HEK293 (cell line): ENCODE measurements at regions not wholly inside any gene's neighbourhood (a gene's known extent, or its start where the extent isn't known, plus 50 kb on each side); places are given as distances from the start of the nearest gene placed in this dataset.

ENCODE experiments used
- CTCF ChIA-PET: fragments of 350-600 bp; formaldehyde crosslinking; extraction: SDS; loops from one replicate; lab custom pipeline; 2021; ENCODE audit warnings: antibody characterized with exemption; lab: Yijun Ruan, JAX
- POLR2A ChIA-PET: fragments of 300-600 bp; formaldehyde crosslinking; extraction: SDS; loops from one replicate; lab custom pipeline; 2020; ENCODE audit warnings: antibody characterized with exemption, inconsistent platforms; lab: Yijun Ruan, JAX
- H3K27ac ChIP-seq: fragments of 200-500 bp; sonication (Bioruptor generic); 2 replicates; pipeline ENCODE4 v1.5.1; 2014; ENCODE audit warnings: low read depth, low read length, control low read depth, inconsistent platforms; ENCODE audit errors: extremely low read depth
- H3K36me3 ChIP-seq, 2 experiments: fragments of 200-500 bp in 1 of 2; sonication (Bioruptor generic) in 1 of 2; 1 replicate in 1 of 2; 2 replicates in 1 of 2; pipeline ENCODE4 v1.5.1; 2014 to 2017; ENCODE audit warnings: inconsistent platforms in 2 of 2, low read length in 2 of 2; ENCODE audit not compliant: control insufficient read depth in 2 of 2, insufficient read depth in 1 of 2
- H3K4me1 ChIP-seq: fragments of 200-500 bp; sonication (Bioruptor generic); 2 replicates; pipeline ENCODE4 v1.5.1; 2014; ENCODE audit warnings: mild to moderate bottlenecking, low read length, inconsistent platforms; ENCODE audit not compliant: control insufficient read depth, insufficient read depth
- H3K4me3 ChIP-seq: 2 replicates; pipeline ENCODE4 v1.5.1; 2011; ENCODE audit warnings: low read depth, mild to moderate bottlenecking, control low read depth, low read length, moderate library complexity
- H3K9me3 ChIP-seq: fragments of 200-500 bp; sonication (Bioruptor generic); 2 replicates; pipeline ENCODE4 v1.5.1; 2014; ENCODE audit warnings: low read depth, low read length, inconsistent platforms; ENCODE audit not compliant: control insufficient read depth, insufficient read depth
- EGR2 ChIP-seq: fragments of 450-650 bp; formaldehyde crosslinking; IDR thresholded peaks from 2 replicates; pipeline ENCODE4 v1.5.1; 2016; ENCODE audit warnings: low read depth, missing biosample characterization, missing genetic modification characterization
- GLIS2 ChIP-seq: fragments of 450-650 bp; formaldehyde crosslinking; IDR thresholded peaks from 2 replicates; pipeline ENCODE4 v1.5.1; 2016; ENCODE audit warnings: missing biosample characterization, missing genetic modification characterization
- KLF7 ChIP-seq: fragments of 450-650 bp; formaldehyde crosslinking; IDR thresholded peaks from 2 replicates; pipeline ENCODE4 v1.5.1; 2016; ENCODE audit warnings: missing biosample characterization, missing genetic modification characterization, borderline replicate concordance
- MYNN ChIP-seq: fragments of 450-650 bp; formaldehyde crosslinking; IDR thresholded peaks from 2 replicates; pipeline ENCODE4 v1.5.1; 2016; ENCODE audit warnings: missing biosample characterization, missing genetic modification characterization, borderline replicate concordance
- OVOL3 ChIP-seq: fragments of 450-650 bp; formaldehyde crosslinking; IDR thresholded peaks from 2 replicates; pipeline ENCODE4 v1.5.1; 2016; ENCODE audit warnings: missing biosample characterization, missing genetic modification characterization
- PRDM1 ChIP-seq: fragments of 450-650 bp; formaldehyde crosslinking; IDR thresholded peaks from 2 replicates; pipeline ENCODE4; 2016; ENCODE audit warnings: missing biosample characterization, missing genetic modification characterization
- RBAK ChIP-seq: fragments of 450-650 bp; formaldehyde crosslinking; IDR thresholded peaks from 2 replicates; pipeline ENCODE4 v1.5.1; 2016; ENCODE audit warnings: missing biosample characterization, missing genetic modification characterization
- SCRT2 ChIP-seq: fragments of 450-650 bp; formaldehyde crosslinking; IDR thresholded peaks from 2 replicates; pipeline ENCODE4 v1.5.1; 2016; ENCODE audit warnings: missing biosample characterization, missing genetic modification characterization
- SP7 ChIP-seq: fragments of 450-650 bp; formaldehyde crosslinking; IDR thresholded peaks from 2 replicates; pipeline ENCODE4 v1.5.1; 2016; ENCODE audit warnings: missing biosample characterization, missing genetic modification characterization
- WT1 ChIP-seq: fragments of 450-650 bp; formaldehyde crosslinking; IDR thresholded peaks from 2 replicates; pipeline ENCODE4 v1.5.1; 2016; ENCODE audit warnings: missing biosample characterization, missing genetic modification characterization
- ZNF138 ChIP-seq: fragments of 450-650 bp; formaldehyde crosslinking; IDR thresholded peaks from 2 replicates; pipeline ENCODE4 v1.5.1; 2016; ENCODE audit warnings: missing biosample characterization, missing genetic modification characterization, borderline replicate concordance
- ZNF19 ChIP-seq: fragments of 450-650 bp; formaldehyde crosslinking; IDR thresholded peaks from 2 replicates; pipeline ENCODE4; 2016; ENCODE audit warnings: missing biosample characterization, missing genetic modification characterization, low read depth
- ZNF221 ChIP-seq: fragments of 450-650 bp; formaldehyde crosslinking; IDR thresholded peaks from 2 replicates; pipeline ENCODE4 v1.5.1; 2017; ENCODE audit warnings: missing biosample characterization, missing genetic modification characterization, borderline replicate concordance
- ZNF311 ChIP-seq: fragments of 450-650 bp; formaldehyde crosslinking; IDR thresholded peaks from 2 replicates; pipeline ENCODE4 v1.5.1; 2017; ENCODE audit warnings: missing biosample characterization, missing genetic modification characterization, borderline replicate concordance
- ZNF324 ChIP-seq: fragments of 450-650 bp; formaldehyde crosslinking; IDR thresholded peaks from 2 replicates; pipeline ENCODE4 v1.5.1; 2016; ENCODE audit warnings: missing biosample characterization, missing genetic modification characterization
- ZNF37A ChIP-seq: fragments of 450-650 bp; IDR thresholded peaks from 2 replicates; pipeline ENCODE4 v1.5.1; 2018; ENCODE audit warnings: missing biosample characterization, missing genetic modification characterization
- ZNF426 ChIP-seq: fragments of 450-650 bp; formaldehyde crosslinking; IDR thresholded peaks from 2 replicates; pipeline ENCODE4 v1.5.1; 2017; ENCODE audit warnings: missing biosample characterization, missing genetic modification characterization, mild to moderate bottlenecking, inconsistent platforms, moderate library complexity
- ZNF501 ChIP-seq: fragments of 450-650 bp; formaldehyde crosslinking; IDR thresholded peaks from 2 replicates; pipeline ENCODE4 v1.5.1; 2016; ENCODE audit warnings: missing biosample characterization, missing genetic modification characterization
- ZNF544 ChIP-seq: fragments of 450-650 bp; formaldehyde crosslinking; IDR thresholded peaks from 2 replicates; pipeline ENCODE4 v1.5.0; 2017; ENCODE audit warnings: missing biosample characterization, missing genetic modification characterization
- ZNF548 ChIP-seq: fragments of 450-650 bp; formaldehyde crosslinking; IDR thresholded peaks from 2 replicates; pipeline ENCODE4 v1.5.1; 2016; ENCODE audit warnings: missing biosample characterization, missing genetic modification characterization
- ZNF549 ChIP-seq: fragments of 450-650 bp; IDR thresholded peaks from 2 replicates; pipeline ENCODE4 v1.5.1; 2018; ENCODE audit warnings: missing biosample characterization, missing genetic modification characterization, mild to moderate bottlenecking, inconsistent platforms, moderate library complexity
- ZNF623 ChIP-seq: fragments of 450-650 bp; formaldehyde crosslinking; IDR thresholded peaks from 2 replicates; pipeline ENCODE4 v1.5.1; 2016; ENCODE audit warnings: missing biosample characterization, missing genetic modification characterization
- ZNF658 ChIP-seq: fragments of 450-650 bp; formaldehyde crosslinking; IDR thresholded peaks from 2 replicates; pipeline ENCODE4; 2016; ENCODE audit warnings: missing biosample characterization, missing genetic modification characterization
- ZNF664 ChIP-seq: fragments of 450-650 bp; formaldehyde crosslinking; IDR thresholded peaks from 2 replicates; pipeline ENCODE4 v1.5.1; 2016; ENCODE audit warnings: missing biosample characterization, missing genetic modification characterization
- ZNF776 ChIP-seq: fragments of 450-650 bp; formaldehyde crosslinking; IDR thresholded peaks from 2 replicates; pipeline ENCODE4 v1.5.0; 2017; ENCODE audit warnings: missing biosample characterization, missing genetic modification characterization, borderline replicate concordance
- ZNF830 ChIP-seq: fragments of 450-650 bp; IDR thresholded peaks from 2 replicates; pipeline ENCODE4 v1.5.0; 2018; ENCODE audit warnings: missing biosample characterization, missing genetic modification characterization, low read depth, mild to moderate bottlenecking, moderate library complexity
- ZNF843 ChIP-seq: fragments of 450-650 bp; formaldehyde crosslinking; IDR thresholded peaks from 2 replicates; pipeline ENCODE4 v1.5.1; 2016; ENCODE audit warnings: missing biosample characterization, missing genetic modification characterization
- ZSCAN30 ChIP-seq: fragments of 450-650 bp; IDR thresholded peaks from 2 replicates; pipeline ENCODE4 v1.5.1; 2018; ENCODE audit warnings: missing biosample characterization, mild to moderate bottlenecking, missing genetic modification characterization, moderate library complexity
- TF ChIP-seq, protein P1 (sequence below): fragments of 450-650 bp; formaldehyde crosslinking; IDR thresholded peaks from 2 replicates; pipeline ENCODE4 v1.5.1; 2016; ENCODE audit warnings: missing biosample characterization, missing genetic modification characterization
- TF ChIP-seq, protein P2 (sequence below): fragments of 450-650 bp; formaldehyde crosslinking; IDR thresholded peaks from 2 replicates; pipeline ENCODE4 v1.5.1; 2016; ENCODE audit warnings: missing biosample characterization, missing genetic modification characterization
- TF ChIP-seq, protein P3 (sequence below): fragments of 450-650 bp; formaldehyde crosslinking; IDR thresholded peaks from 2 replicates; pipeline ENCODE4 v1.5.1; 2016; ENCODE audit warnings: missing biosample characterization, missing genetic modification characterization

DNA sequence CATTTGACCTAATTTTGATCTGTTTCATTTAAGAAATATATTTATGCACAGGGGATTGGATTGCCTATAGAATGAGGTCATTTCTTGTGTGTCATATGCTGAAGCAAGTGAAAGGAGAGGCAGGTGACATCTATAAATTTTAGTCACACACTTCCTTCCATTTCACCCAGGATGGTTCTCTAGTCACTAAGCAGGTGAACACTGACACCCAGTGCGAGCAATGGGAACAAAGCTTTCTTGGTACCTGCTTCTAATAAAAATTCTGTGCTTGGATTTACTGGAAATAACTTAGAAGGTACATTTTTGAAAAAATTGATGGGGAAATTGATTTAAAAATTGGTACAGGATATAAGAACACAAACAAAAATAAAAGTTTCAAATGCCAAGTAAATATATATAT, 66.9 kb upstream of the MC3R start:
- Histone ChIP-seq H3K36me3 (no peaks in the 10 kb centered on the region), H3K4me3 (no peak overlapping the region)
- CTCF ChIA-PET = interaction anchor here (0.7 kb wide), 1 partner anchor 32 kb away, joined by 8 read pairs; no protein-coding TSS in a partner anchor
- TF ChIP-seq ZNF138 (tag by site-specific recombination) = no peak
- TF ChIP-seq PRDM1 = no peak
- TF ChIP-seq, protein P1, sequence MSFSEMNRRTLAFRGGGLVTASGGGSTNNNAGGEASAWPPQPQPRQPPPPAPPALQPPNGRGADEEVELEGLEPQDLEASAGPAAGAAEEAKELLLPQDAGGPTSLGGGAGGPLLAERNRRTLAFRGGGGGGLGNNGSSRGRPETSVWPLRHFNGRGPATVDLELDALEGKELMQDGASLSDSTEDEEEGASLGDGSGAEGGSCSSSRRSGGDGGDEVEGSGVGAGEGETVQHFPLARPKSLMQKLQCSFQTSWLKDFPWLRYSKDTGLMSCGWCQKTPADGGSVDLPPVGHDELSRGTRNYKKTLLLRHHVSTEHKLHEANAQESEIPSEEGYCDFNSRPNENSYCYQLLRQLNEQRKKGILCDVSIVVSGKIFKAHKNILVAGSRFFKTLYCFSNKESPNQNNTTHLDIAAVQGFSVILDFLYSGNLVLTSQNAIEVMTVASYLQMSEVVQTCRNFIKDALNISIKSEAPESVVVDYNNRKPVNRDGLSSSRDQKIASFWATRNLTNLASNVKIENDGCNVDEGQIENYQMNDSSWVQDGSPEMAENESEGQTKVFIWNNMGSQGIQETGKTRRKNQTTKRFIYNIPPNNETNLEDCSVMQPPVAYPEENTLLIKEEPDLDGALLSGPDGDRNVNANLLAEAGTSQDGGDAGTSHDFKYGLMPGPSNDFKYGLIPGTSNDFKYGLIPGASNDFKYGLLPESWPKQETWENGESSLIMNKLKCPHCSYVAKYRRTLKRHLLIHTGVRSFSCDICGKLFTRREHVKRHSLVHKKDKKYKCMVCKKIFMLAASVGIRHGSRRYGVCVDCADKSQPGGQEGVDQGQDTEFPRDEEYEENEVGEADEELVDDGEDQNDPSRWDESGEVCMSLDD (tag by site-specific recombination) = no peak
- TF ChIP-seq EGR2 (tag by site-specific recombination) = no peak
- TF ChIP-seq ZNF548 = no peak
- no peak for TF ChIP-seq ZNF549 (tag by site-specific recombination)
- no peak for TF ChIP-seq ZNF664 (tag by site-specific recombination)
- no peak for TF ChIP-seq ZNF311 (tag by site-specific recombination)
- TF ChIP-seq GLIS2 (tag by site-specific recombination) = no peak
- no peak for TF ChIP-seq ZSCAN30 (tag by site-specific recombination)
- no peak for TF ChIP-seq ZNF658
- TF ChIP-seq ZNF776 = no peak
- TF ChIP-seq ZNF426 (tag by site-specific recombination) = no peak
- no peak for TF ChIP-seq KLF7 (tag by site-specific recombination)
- TF ChIP-seq, all 188 proteins: peak for 0
- Histone ChIP-seq H3K9me3 (no peaks in the 10 kb centered on the region), H3K27ac (no peak overlapping the region), H3K4me1 (no peaks in the 10 kb centered on the region)
- POLR2A ChIA-PET = no interaction called here

DNA sequence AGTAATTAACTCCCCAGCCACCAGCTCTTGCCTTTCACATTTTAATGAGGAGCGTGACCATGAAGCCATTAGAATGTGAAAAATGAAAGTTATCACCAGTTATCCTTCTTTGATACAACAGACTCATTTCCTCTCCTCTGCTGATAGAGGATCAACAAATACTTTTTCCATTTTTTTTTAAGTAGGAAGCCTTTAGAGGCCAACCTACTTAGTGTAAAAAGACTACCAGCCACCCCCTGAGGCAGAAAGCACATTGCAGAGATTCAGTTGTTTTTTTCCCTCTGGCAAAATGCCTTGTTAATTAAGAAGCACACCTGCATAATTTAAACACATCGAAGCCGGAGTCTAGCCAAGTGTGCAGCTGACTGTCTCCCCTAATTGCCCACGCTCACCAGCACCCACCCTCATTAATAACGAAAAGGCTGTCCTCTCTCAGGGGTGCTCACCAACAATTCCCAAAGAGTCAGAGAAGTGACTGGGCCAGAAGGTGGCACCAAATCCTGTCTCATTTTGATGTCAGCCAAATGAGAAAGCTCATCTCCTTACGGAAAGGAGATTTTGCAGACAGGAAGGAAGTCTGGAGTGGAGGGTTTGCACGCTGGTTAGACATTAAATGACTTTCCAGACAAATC, 60.9 kb upstream of the MC3R start:
- ChIA-PET CTCF (interaction anchor here (0.6 to 1.7 kb wide), 5 partner anchors 12 to 873 kb away, joined by 3 to 6 read pairs (median 3); partner anchors contain the start of gene MC3R), POLR2A (no interaction called here)
- Histone ChIP-seq H3K4me3 (no peak overlapping the region), H3K4me1 (no peaks in the 10 kb centered on the region), H3K27ac (no peak overlapping the region), H3K36me3 (no peaks in the 10 kb centered on the region), H3K9me3 (no peaks in the 10 kb centered on the region)
- TF ChIP-seq ZNF221 (tag by site-specific recombination) = no peak
- TF ChIP-seq MYNN = no peak
- no peak for TF ChIP-seq ZNF623 (tag by site-specific recombination)
- no peak for TF ChIP-seq SP7 (tag by site-specific recombination)
- TF ChIP-seq ZNF843 (tag by site-specific recombination) = no peak
- TF ChIP-seq SCRT2 = no peak
- no peak for TF ChIP-seq ZNF501
- no peak for TF ChIP-seq ZNF324 (tag by site-specific recombination)
- no peak for TF ChIP-seq WT1 (tag by site-specific recombination)
- no peak for TF ChIP-seq ZNF37A (tag by site-specific recombination)
- no peak for TF ChIP-seq OVOL3 (tag by site-specific recombination)
- TF ChIP-seq ZNF544 (tag by site-specific recombination) = no peak
- no peak for TF ChIP-seq ZNF19 (tag by site-specific recombination)
- TF ChIP-seq ZNF830 = no peak
- TF ChIP-seq, protein P2, sequence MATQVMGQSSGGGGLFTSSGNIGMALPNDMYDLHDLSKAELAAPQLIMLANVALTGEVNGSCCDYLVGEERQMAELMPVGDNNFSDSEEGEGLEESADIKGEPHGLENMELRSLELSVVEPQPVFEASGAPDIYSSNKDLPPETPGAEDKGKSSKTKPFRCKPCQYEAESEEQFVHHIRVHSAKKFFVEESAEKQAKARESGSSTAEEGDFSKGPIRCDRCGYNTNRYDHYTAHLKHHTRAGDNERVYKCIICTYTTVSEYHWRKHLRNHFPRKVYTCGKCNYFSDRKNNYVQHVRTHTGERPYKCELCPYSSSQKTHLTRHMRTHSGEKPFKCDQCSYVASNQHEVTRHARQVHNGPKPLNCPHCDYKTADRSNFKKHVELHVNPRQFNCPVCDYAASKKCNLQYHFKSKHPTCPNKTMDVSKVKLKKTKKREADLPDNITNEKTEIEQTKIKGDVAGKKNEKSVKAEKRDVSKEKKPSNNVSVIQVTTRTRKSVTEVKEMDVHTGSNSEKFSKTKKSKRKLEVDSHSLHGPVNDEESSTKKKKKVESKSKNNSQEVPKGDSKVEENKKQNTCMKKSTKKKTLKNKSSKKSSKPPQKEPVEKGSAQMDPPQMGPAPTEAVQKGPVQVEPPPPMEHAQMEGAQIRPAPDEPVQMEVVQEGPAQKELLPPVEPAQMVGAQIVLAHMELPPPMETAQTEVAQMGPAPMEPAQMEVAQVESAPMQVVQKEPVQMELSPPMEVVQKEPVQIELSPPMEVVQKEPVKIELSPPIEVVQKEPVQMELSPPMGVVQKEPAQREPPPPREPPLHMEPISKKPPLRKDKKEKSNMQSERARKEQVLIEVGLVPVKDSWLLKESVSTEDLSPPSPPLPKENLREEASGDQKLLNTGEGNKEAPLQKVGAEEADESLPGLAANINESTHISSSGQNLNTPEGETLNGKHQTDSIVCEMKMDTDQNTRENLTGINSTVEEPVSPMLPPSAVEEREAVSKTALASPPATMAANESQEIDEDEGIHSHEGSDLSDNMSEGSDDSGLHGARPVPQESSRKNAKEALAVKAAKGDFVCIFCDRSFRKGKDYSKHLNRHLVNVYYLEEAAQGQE = no peak
- TF ChIP-seq, protein P3, sequence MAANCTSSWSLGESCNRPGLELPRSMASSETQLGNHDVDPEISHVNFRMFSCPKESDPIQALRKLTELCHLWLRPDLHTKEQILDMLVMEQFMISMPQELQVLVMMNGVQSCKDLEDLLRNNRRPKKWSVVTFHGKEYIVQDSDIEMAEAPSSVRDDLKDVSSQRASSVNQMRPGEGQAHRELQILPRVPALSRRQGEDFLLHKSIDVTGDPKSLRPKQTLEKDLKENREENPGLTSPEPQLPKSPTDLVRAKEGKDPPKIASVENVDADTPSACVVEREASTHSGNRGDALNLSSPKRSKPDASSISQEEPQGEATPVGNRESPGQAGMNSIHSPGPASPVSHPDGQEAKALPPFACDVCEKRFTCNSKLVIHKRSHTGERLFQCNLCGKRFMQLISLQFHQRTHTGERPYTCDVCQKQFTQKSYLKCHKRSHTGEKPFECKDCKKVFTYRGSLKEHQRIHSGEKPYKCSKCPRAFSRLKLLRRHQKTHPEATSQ (tag by site-specific recombination) = no peak
- no peak for TF ChIP-seq RBAK (tag by site-specific recombination)
